ENCODE measurements at regions not wholly inside any gene's neighbourhood (a gene's known extent, or its start where the extent isn't known, plus 50 kb on each side); places are given as distances from the start of the nearest gene placed in this dataset.

DNA sequence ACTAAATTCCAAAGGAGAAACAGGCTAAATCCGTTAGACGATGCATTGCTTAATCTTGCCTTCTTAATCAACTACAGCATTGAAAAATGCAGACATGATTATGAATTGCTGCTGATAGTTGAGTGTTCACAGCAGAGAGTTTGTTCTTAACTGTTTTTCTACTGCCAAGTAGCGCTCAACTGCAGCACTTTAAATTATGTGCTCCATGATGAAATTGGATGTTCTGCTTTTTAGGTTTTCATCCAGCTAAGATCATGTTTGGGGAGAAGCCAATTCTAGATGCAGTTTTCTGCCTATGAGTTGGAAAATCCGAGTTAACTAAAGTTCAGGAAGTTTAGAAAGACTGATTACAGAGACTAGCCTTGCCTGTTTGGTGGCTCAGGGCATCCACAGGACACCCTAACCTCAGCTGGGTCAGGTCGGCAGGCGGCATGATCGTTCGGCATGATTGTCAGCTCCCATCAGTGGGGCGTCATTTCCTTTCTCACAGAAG lies 119.4 kb upstream of the PIEZO2 start:
- Histone ChIP-seq H3K36me3 (no peaks in the 10 kb centered on the region), H3K4me1 (no peaks in the 10 kb centered on the region), H3K4me3 (no peak overlapping the region), H3K27me3 (no peaks in the 10 kb centered on the region), H3K27ac (no peak overlapping the region), H3K9me3 (no peaks in the 10 kb centered on the region)
- TF ChIP-seq, protein P1, sequence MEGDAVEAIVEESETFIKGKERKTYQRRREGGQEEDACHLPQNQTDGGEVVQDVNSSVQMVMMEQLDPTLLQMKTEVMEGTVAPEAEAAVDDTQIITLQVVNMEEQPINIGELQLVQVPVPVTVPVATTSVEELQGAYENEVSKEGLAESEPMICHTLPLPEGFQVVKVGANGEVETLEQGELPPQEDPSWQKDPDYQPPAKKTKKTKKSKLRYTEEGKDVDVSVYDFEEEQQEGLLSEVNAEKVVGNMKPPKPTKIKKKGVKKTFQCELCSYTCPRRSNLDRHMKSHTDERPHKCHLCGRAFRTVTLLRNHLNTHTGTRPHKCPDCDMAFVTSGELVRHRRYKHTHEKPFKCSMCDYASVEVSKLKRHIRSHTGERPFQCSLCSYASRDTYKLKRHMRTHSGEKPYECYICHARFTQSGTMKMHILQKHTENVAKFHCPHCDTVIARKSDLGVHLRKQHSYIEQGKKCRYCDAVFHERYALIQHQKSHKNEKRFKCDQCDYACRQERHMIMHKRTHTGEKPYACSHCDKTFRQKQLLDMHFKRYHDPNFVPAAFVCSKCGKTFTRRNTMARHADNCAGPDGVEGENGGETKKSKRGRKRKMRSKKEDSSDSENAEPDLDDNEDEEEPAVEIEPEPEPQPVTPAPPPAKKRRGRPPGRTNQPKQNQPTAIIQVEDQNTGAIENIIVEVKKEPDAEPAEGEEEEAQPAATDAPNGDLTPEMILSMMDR (IDR thresholded peaks at IDR 0.05), result no peak
- no peak for TF ChIP-seq POLR2A (IDR thresholded peaks at IDR 0.05)
- ATAC-seq, result peak; percentile 46 to 72 (median 56)
- WGBS (ENCODE audit: insufficient coverage, low coverage, low lambda C conversion rate, missing lambda C conversion rate), result 57% methylated on average over 9 of the region's 9 CpGs
- intact Hi-C loops (cut with DNase I), result no loop called here
- DNase-seq, result no peak

DNA sequence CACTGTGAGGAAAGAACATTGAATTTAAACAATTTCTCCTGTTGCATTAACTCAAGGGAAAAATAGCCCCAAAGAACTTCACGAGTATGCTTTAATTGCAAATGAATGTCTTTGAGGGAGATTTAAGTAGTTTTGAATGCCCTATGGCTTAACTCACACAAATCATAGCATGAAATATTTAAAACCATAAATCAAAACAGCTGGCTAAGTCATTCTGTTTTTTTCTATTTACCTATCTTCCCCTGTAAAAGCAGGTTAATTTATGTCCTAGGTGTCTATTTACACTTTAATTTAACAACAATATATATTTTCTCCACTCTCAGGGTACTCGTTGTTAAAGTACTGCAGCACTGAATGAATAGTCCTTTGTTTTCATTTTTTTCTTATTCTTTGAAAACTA lies 118.8 kb upstream of the PIEZO2 start:
- intact Hi-C loops (cut with DNase I), result no loop called here
- H3K9me3 ChIP-seq, result no peaks in the 10 kb centered on the region
- no peaks in the 10 kb centered on the region for H3K4me1 ChIP-seq
- H3K27ac ChIP-seq, result no peak overlapping the region
- H3K27me3 ChIP-seq, result no peaks in the 10 kb centered on the region
- no peak for DNase-seq
- 68% methylated on average over 2 of the region's 2 CpGs for WGBS (ENCODE audit: insufficient coverage, low coverage, low lambda C conversion rate, missing lambda C conversion rate)
- H3K36me3 ChIP-seq, result no peaks in the 10 kb centered on the region
- H3K4me3 ChIP-seq, result no peak overlapping the region
- TF ChIP-seq POLR2A (IDR thresholded peaks at IDR 0.05), result no peak
- TF ChIP-seq, protein P1 (IDR thresholded peaks at IDR 0.05), result no peak
- no peak for ATAC-seq

GRCh38 chr18:11266781-11267480 lies 117.6 kb upstream of the PIEZO2 start:
- 79% methylated on average over 10 of the region's 10 CpGs for WGBS (ENCODE audit: insufficient coverage, low coverage, low lambda C conversion rate, missing lambda C conversion rate)
- Histone ChIP-seq H3K27ac (no peak overlapping the region), H3K9me3 (no peaks in the 10 kb centered on the region), H3K4me3 (no peak overlapping the region), H3K27me3 (no peaks in the 10 kb centered on the region), H3K36me3 (no peaks in the 10 kb centered on the region), H3K4me1 (no peaks in the 10 kb centered on the region)
- no peak for DNase-seq
- ATAC-seq, result no peak
- TF ChIP-seq, protein P1 (IDR thresholded peaks at IDR 0.05), result no peak
- no peak for TF ChIP-seq POLR2A (IDR thresholded peaks at IDR 0.05)
- intact Hi-C loops (cut with DNase I), result no loop called here

DNA sequence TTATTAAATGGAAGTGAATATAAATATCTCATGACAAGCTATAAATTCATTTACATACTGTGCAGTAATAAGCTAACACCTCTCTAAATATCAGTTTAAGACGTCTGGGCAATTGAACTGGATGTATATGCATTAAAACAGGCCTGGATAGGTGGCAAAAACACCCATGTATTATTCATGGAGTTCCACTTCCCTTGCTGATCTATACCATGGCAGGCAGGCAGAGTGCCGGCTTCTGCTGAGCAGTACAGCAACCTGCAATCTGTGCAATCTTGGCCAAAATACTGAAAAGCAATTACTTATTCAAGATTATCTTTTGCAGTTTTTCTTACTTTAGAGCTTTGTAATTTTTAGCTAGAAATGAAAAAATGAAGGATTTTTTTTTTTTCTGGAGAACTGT lies 112.1 kb upstream of the PIEZO2 start:
- DNase-seq (no peak), ATAC-seq (no peak)
- Histone ChIP-seq H3K27ac (no peak overlapping the region), H3K36me3 (no peaks in the 10 kb centered on the region), H3K4me1 (peaks cover 0 to 10% (median 0%) of the 10 kb centered on the region in 4 donors), H3K4me3 (no peak overlapping the region), H3K27me3 (no peaks in the 10 kb centered on the region), H3K9me3 (no peaks in the 10 kb centered on the region)
- 61% methylated on average over 2 of the region's 2 CpGs for WGBS (ENCODE audit: insufficient coverage, low coverage, low lambda C conversion rate, missing lambda C conversion rate)
- intact Hi-C loops (cut with DNase I), result no loop called here
- TF ChIP-seq, protein P1 (IDR thresholded peaks at IDR 0.05), result no peak
- no peak for TF ChIP-seq POLR2A (IDR thresholded peaks at IDR 0.05)

Data from right lobe of liver (tissue), 6 donors.